Caco-2 (cell line): ENCODE measurements at regions not wholly inside any gene's neighbourhood (a gene's known extent, or its start where the extent isn't known, plus 50 kb on each side); places are given as distances from the start of the nearest gene placed in this dataset.

Experiments
- BruUV-seq: library from RNA; stranded (reverse); fragments of 400-500 nt; replicated peaks from 2 replicates; lab custom pipeline; 2021; lab: Mats Ljungman, UMichigan
- CTCF ChIA-PET: fragments of 300-600 bp; sonication (Branson Sonifier 250); formaldehyde crosslinking; loops from one replicate; lab custom pipeline; 2022; ENCODE audit warnings: antibody characterized with exemption; lab: Charles Lee
- POLR2A ChIA-PET: fragments of 300-600 bp; sonication (Branson Sonifier 250); formaldehyde crosslinking; loops from one replicate; lab custom pipeline; 2022; ENCODE audit warnings: antibody characterized with exemption; lab: Charles Lee
- DNase-seq, 2 experiments: peaks; one replicate each; pipeline versions ENCODE4 v3.0.0 to v3.0.0-alpha.2; 2020 to 2022
- H3K27me3 ChIP-seq: replicated peaks from 2 replicates; pipeline ENCODE4 v1.6.0; 2011; ENCODE audit warnings: low read length; ENCODE audit not compliant: control insufficient read depth, insufficient read depth
- H3K36me3 ChIP-seq: 2 replicates; pipeline ENCODE4 v1.5.1; 2011; ENCODE audit warnings: low read length; ENCODE audit not compliant: control insufficient read depth, insufficient read depth
- H3K4me1 ChIP-seq: fragments of 250-450 bp; sonication (Bioruptor Pico); 2 replicates; pipeline ENCODE4 v1.5.1; 2020; ENCODE audit warnings: mild to moderate bottlenecking
- H3K4me3 ChIP-seq: 2 replicates; pipeline ENCODE4 v1.5.1; 2011; ENCODE audit warnings: low read depth, mild to moderate bottlenecking, control low read depth, low read length
- H3K9me3 ChIP-seq: fragments of 250-450 bp; sonication (Bioruptor Pico); 2 replicates; pipeline ENCODE4 v1.5.1; 2020; ENCODE audit warnings: mild to moderate bottlenecking, moderate library complexity
- H3K27ac Mint-ChIP-seq: one replicate; pipeline ENCODE4 v1.8.0; 2022; ENCODE audit warnings: mixed read lengths; ENCODE audit not compliant: unreplicated experiment
- H3K27me3 Mint-ChIP-seq: one replicate; pipeline ENCODE4 v1.8.0; 2022; ENCODE audit warnings: mixed read lengths; ENCODE audit not compliant: insufficient read depth, unreplicated experiment
- H3K36me3 Mint-ChIP-seq: one replicate; pipeline ENCODE4 v1.8.0; 2022; ENCODE audit warnings: mild to moderate bottlenecking, mixed read lengths; ENCODE audit not compliant: insufficient read depth, unreplicated experiment
- H3K4me1 Mint-ChIP-seq: one replicate; pipeline ENCODE4 v1.8.0; 2022; ENCODE audit warnings: low read depth, mixed read lengths; ENCODE audit not compliant: unreplicated experiment
- H3K4me3 Mint-ChIP-seq: one replicate; pipeline ENCODE4 v1.8.0; 2022; ENCODE audit warnings: mild to moderate bottlenecking, moderate library complexity, mixed read lengths; ENCODE audit not compliant: unreplicated experiment
- H3K9me3 Mint-ChIP-seq: one replicate; pipeline ENCODE4 v1.8.0; 2022; ENCODE audit warnings: mixed read lengths; ENCODE audit not compliant: unreplicated experiment
- CTCF ChIP-seq, 2 experiments: fragments of 200-600 bp in 1 of 2; IDR thresholded peaks; 1 replicate in 1 of 2; 2 replicates in 1 of 2; pipeline versions ENCODE4 v1.5.1 to v1.8.0; 2011 to 2022; ENCODE audit warnings: antibody characterized with exemption in 1 of 2, control low read depth in 1 of 2, inconsistent platforms in 1 of 2, low read depth in 1 of 2, low read length in 1 of 2, mild to moderate bottlenecking in 1 of 2, moderate library complexity in 1 of 2; ENCODE audit not compliant: insufficient read depth in 1 of 2, severe bottlenecking in 1 of 2, unreplicated experiment in 1 of 2
- intact Hi-C: fragments of 100-400 bp; cut with micrococcal nuclease; formaldehyde crosslinking; loops from one replicate; pipeline ENCODE4 v1.10.0; 2022; ENCODE audit not compliant: unreplicated experiment

DNA sequence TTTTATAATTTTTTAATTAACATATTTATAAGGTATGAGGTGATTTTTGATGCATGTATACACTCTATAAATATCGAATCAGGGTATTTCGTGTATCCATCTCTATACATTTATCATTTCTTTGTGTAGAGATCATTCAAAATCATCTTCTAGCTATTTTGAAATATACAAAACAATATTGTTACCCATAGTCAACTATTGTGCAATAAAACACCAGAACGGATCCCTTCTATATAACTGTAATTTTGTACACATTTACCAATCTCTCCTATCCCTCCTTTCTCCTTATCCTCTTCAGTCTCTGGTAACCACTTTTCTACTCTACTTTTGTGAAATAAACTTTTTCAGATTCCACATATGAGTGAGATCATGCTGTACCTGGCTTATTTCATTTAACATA lies 1459.6 kb downstream of the MRPL39 start:
- no peak for TF ChIP-seq CTCF (IDR thresholded peaks at IDR 0.05; ENCODE audit: insufficient read depth in 1 of 2, low read depth in 1 of 2, low read length in 1 of 2, severe bottlenecking in 1 of 2, unreplicated experiment in 1 of 2)
- CTCF ChIA-PET: no interaction called here
- H3K4me1 Mint-ChIP-seq: no peaks in the 10 kb centered on the region
- no peaks in the 10 kb centered on the region for H3K36me3 Mint-ChIP-seq
- Histone ChIP-seq H3K4me1 (no peaks in the 10 kb centered on the region), H3K27me3 (no peaks in the 10 kb centered on the region), H3K9me3 (no peaks in the 10 kb centered on the region), H3K36me3 (no peaks in the 10 kb centered on the region), H3K4me3 (no peak overlapping the region)
- DNase-seq: no peak
- POLR2A ChIA-PET: no interaction called here
- no peaks in the 10 kb centered on the region for H3K27me3 Mint-ChIP-seq
- no peaks in the 10 kb centered on the region for H3K9me3 Mint-ChIP-seq
- no TSS peak for BruUV-seq
- intact Hi-C loops: no loop called here
- H3K4me3 Mint-ChIP-seq: no peak overlapping the region
- no peak overlapping the region for H3K27ac Mint-ChIP-seq

- Mint-ChIP-seq H3K27me3 (peaks cover 2% of the 10 kb centered on the region), H3K4me1 (no peaks in the 10 kb centered on the region), H3K27ac (no peak overlapping the region), H3K36me3 (no peaks in the 10 kb centered on the region), H3K4me3 (no peak overlapping the region), H3K9me3 (no peaks in the 10 kb centered on the region)
- intact Hi-C loops: no loop called here
- DNase-seq: no peak
- H3K36me3 ChIP-seq: no peaks in the 10 kb centered on the region
- ChIA-PET CTCF (no interaction called here), POLR2A (no interaction called here)
- H3K4me3 ChIP-seq: no peak overlapping the region
- BruUV-seq: no TSS peak
- TF ChIP-seq CTCF (IDR thresholded peaks at IDR 0.05; ENCODE audit: insufficient read depth in 1 of 2, low read depth in 1 of 2, low read length in 1 of 2, severe bottlenecking in 1 of 2, unreplicated experiment in 1 of 2): no peak
- H3K9me3 ChIP-seq: no peaks in the 10 kb centered on the region
- no peaks in the 10 kb centered on the region for H3K27me3 ChIP-seq
- H3K4me1 ChIP-seq: no peaks in the 10 kb centered on the region
Measured at GRCh38 chr21:24131056-24131455, 1476.2 kb downstream of the MRPL39 start.

- Histone ChIP-seq H3K4me3 (no peak overlapping the region), H3K4me1 (no peaks in the 10 kb centered on the region), H3K36me3 (no peaks in the 10 kb centered on the region), H3K9me3 (no peaks in the 10 kb centered on the region), H3K27me3 (no peaks in the 10 kb centered on the region)
- H3K27ac Mint-ChIP-seq: no peak overlapping the region
- no peak for TF ChIP-seq CTCF (IDR thresholded peaks at IDR 0.05; ENCODE audit: insufficient read depth in 1 of 2, low read depth in 1 of 2, low read length in 1 of 2, severe bottlenecking in 1 of 2, unreplicated experiment in 1 of 2)
- H3K4me1 Mint-ChIP-seq: no peaks in the 10 kb centered on the region
- intact Hi-C loops: no loop called here
- no TSS peak for BruUV-seq
- peaks cover 2% of the 10 kb centered on the region for H3K27me3 Mint-ChIP-seq
- POLR2A ChIA-PET: no interaction called here
- no peaks in the 10 kb centered on the region for H3K9me3 Mint-ChIP-seq
- DNase-seq: no peak
- H3K4me3 Mint-ChIP-seq: no peak overlapping the region
- no peaks in the 10 kb centered on the region for H3K36me3 Mint-ChIP-seq
- CTCF ChIA-PET: no interaction called here
Measured at GRCh38 chr21:24127651-24128050, 1479.6 kb downstream of the MRPL39 start.
